D721Med (cell line): ENCODE measurements at regions not wholly inside any gene's neighbourhood (a gene's known extent, or its start where the extent isn't known, plus 50 kb on each side); places are given as distances from the start of the nearest gene placed in this dataset.
"Not testable (repeated sequence)": the region's sequence is repeated elsewhere in the genome, so short reads cannot be mapped to it uniquely, and the experiment has no call there.

Source experiments
- DNase-seq: peaks from one replicate; pipeline ENCODE4 v3.0.0; 2011; ENCODE audit warnings: low spot score; ENCODE audit not compliant: insufficient read length
- FAIRE-seq: peaks from 2 replicates; lab custom pipeline; 2011; peaks lifted over from hg19 to GRCh38; lab: Jason Lieb, UNC
- TF ChIP-seq, protein P1 (sequence below): IDR thresholded peaks from 2 replicates; pipeline ENCODE4 v1.5.1; 2012; ENCODE audit warnings: mild to moderate bottlenecking, control low read depth; ENCODE audit not compliant: insufficient read depth; ENCODE audit errors: missing control alignments

DNA sequence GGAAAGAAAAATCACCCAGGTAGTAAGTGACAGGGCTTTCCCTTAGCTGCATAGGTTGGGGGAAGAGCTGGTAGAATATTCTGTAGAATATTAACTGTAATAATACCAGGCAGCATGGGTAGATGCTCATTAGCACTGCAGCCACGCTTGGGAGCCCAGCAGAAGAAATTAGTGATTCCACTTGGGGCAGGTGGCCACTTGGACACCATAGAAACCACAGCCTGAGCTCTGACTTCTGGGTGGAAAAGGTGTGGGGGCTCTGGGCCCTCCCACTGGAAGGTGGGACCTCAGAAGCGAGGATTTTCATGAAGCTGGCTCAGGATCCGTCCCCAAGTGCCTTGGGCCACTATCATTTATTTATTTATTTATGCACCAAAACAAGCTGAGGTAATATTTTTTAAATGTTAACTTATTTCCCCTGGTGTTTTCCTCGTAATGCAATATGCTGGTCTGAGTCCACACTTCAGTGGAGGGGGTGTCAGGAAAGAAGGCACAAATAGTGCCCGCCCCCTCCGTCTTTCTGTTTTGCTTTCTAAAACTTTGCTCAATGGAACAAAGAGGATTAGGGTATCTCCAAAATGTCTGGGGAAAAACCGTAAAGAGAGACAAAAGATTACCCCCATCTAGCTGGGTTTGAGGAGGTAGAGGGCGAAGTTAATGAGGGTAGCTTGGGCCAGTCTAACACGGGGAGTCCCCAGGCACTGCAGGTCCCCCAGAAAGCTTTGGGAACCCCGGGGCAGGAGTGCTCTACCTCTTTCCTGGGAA is 75.2 kb upstream of the GADD45A start:
- TF ChIP-seq, protein P1, sequence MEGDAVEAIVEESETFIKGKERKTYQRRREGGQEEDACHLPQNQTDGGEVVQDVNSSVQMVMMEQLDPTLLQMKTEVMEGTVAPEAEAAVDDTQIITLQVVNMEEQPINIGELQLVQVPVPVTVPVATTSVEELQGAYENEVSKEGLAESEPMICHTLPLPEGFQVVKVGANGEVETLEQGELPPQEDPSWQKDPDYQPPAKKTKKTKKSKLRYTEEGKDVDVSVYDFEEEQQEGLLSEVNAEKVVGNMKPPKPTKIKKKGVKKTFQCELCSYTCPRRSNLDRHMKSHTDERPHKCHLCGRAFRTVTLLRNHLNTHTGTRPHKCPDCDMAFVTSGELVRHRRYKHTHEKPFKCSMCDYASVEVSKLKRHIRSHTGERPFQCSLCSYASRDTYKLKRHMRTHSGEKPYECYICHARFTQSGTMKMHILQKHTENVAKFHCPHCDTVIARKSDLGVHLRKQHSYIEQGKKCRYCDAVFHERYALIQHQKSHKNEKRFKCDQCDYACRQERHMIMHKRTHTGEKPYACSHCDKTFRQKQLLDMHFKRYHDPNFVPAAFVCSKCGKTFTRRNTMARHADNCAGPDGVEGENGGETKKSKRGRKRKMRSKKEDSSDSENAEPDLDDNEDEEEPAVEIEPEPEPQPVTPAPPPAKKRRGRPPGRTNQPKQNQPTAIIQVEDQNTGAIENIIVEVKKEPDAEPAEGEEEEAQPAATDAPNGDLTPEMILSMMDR: no peak
- no peak for FAIRE-seq
- DNase-seq: no peak

DNA sequence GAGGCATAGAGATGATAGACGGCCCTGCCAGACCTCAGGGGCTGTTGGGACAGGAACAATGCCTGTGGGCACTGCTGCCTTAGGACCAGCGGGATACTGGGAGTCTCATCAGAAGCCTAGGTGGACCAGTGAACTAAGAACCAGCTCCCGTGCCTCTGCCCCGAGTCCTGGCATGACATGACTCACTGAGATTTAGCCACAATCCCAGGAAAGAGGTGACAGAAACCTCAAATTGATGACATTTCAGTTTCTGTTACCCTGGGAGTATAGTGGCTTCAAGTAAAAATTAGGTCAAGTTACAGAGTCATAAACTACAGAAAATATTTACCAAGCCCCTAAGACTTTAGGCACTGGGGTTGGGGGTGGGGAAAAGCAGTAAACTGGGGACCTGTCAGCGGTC is 74.6 kb upstream of the GADD45A start:
- no peak for FAIRE-seq
- TF ChIP-seq, protein P1: no peak
- DNase-seq: no peak

DNA sequence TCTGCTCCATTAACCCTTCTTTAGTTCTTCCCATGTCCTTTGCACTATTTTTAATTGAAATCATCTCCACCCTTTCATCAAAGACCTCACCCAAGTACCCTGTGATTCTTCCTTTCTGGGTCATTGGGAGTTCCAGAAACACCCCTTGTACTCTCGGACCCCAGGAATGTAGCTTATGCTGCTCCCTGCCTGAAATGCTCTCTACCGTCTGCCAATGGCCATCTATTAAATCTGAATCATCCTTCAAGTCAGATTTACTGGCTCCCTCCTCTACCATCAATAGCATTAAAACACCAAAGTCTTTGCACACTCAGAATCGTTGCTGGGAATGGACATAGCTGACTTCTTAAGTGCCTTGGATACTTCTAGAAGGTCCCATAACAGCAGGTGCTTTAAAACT is 73.2 kb upstream of the GADD45A start:
- FAIRE-seq (no peak), DNase-seq (no peak)
- TF ChIP-seq, protein P1: no peak

DNA sequence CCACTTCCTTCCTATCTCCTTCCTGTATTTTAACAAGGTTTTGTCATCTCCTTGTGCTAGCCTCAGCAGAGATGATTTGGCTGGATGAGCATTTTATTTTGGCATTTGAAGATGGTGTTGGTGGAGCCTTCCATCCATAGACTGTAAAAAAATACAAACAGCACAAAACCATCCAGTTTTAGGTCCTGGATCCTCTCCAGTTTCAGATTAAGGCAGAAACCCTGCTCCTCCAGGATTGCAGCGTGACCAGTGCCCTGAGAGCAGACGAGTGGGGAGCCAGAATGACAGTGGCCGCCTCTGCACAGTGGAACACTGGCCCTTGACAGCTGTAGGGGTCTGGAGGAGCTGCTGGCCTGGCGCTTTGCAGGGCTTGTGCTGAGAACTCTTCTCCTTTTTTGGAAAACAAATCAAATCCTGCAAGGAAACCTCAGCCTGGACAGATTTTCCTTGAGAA is 72.2 kb upstream of the GADD45A start:
- FAIRE-seq (no peak), DNase-seq (no peak)
- TF ChIP-seq, protein P1: no peak

DNA sequence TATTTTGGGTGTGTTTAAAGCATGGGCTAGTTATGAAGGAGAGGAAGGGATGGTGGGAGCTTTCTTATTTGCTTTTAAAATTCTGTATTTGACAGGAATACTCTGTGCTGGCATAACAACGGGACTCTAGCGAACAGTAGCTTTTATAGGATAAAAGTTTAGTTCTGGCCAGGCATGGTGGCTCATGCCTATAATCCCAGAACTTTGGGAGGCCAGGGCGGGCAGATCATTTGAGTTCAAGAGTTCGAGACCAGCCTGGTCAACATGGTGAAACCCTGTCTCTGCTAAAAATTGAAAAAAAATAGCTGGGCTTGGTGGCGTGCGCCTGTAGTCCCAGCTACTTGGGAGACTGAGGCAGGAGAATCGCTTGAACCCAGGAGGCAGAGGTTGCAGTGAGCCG is 71.5 kb upstream of the GADD45A start:
- not testable (repeated sequence) for FAIRE-seq, DNase-seq

DNA sequence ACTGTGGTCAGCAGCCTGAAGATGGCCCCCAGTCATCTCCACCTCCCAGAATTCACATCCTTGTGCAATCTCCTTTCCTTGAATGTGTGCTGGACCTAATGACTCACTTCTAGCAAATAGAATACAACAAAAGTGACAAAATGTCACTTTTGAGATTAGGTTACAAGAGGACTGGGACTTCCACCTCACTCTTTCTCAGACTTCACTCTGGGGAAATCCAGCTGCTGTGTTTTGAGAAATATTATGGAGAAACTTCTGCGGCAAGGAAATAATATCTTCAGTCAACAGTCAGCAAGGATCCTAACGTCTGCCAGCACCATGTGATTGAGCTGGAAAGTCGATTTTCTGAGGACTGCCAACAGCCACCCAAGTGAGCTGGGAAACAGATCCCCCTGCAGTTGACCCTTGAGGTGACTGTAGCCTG is 70.5 kb upstream of the GADD45A start:
- DNase-seq (no peak), FAIRE-seq (no peak)
- TF ChIP-seq, protein P1: no peak

DNA sequence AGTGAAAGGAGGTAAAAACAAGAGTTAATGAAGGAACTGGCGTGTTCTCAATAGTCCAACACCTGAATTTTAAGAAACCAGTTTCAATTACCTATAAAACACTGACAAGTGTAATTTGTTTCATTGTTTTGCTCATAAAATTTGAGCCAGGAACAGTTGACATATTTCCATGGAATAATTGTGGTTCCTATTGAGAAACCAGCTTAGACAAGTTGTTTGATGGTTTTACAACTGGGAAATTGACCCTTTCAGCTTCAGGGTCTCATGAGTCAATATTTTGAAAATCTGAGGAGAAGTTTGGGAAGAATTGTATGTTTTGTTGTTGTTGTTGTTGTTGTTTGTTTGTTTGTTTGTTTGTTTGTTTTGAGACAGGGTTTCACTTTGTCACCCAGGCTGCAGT is 69.1 kb upstream of the GADD45A start:
- DNase-seq: no peak
- FAIRE-seq: no peak
- TF ChIP-seq, protein P1: no peak
